Skeletal muscle tissue (tissue), 3 donors: ENCODE measurements at regions not wholly inside any gene's neighbourhood (a gene's known extent, or its start where the extent isn't known, plus 50 kb on each side); places are given as distances from the start of the nearest gene placed in this dataset.

ENCODE experiments used
- H3K27ac ChIP-seq: one replicate; pipeline ENCODE4 v1.7.0; 2013; ENCODE audit warnings: mild to moderate bottlenecking, low read depth, low read length, inconsistent platforms
- H3K27me3 ChIP-seq, 3 donors: one replicate each; pipeline ENCODE4 v1.7.0; 2013; ENCODE audit warnings: low read length in 3 of 3; ENCODE audit not compliant: control insufficient read depth in 3 of 3, insufficient read depth in 3 of 3
- H3K36me3 ChIP-seq, 3 donors: one replicate each; pipeline ENCODE4 v1.7.0; 2013; ENCODE audit warnings: low read length in 3 of 3; ENCODE audit not compliant: control insufficient read depth in 3 of 3, insufficient read depth in 3 of 3
- H3K4me1 ChIP-seq, 3 donors: one replicate each; pipeline ENCODE4 v1.7.0; 2013; ENCODE audit warnings: low read length in 3 of 3, mild to moderate bottlenecking in 3 of 3; ENCODE audit not compliant: control insufficient read depth in 3 of 3, insufficient read depth in 3 of 3
- H3K4me3 ChIP-seq, 3 donors: one replicate each; pipeline ENCODE4 v1.7.0; 2013; ENCODE audit warnings: low read length in 3 of 3
- H3K9ac ChIP-seq, 3 donors: one replicate each; pipeline ENCODE4 v1.7.0; 2013; ENCODE audit warnings: low read length in 3 of 3, mild to moderate bottlenecking in 3 of 3, moderate library complexity in 2 of 3, low read depth in 1 of 3
- H3K9me3 ChIP-seq, 3 donors: one replicate each; pipeline ENCODE4 v1.7.0; 2013; ENCODE audit warnings: low read length in 3 of 3; ENCODE audit not compliant: control insufficient read depth in 3 of 3
- donor health status: Osteomylitis.

GRCh38 chr1:29824511-29825273, 588.4 kb downstream of the PTPRU start:
- Histone ChIP-seq H3K4me3 (no peak overlapping the region), H3K36me3 (no peaks in the 10 kb centered on the region), H3K4me1 (no peaks in the 10 kb centered on the region), H3K27ac (no peak overlapping the region), H3K9me3 (no peaks in the 10 kb centered on the region), H3K9ac (no peak overlapping the region), H3K27me3 (peaks cover 15 to 53% (median 40%) of the 10 kb centered on the region in 3 donors)

DNA sequence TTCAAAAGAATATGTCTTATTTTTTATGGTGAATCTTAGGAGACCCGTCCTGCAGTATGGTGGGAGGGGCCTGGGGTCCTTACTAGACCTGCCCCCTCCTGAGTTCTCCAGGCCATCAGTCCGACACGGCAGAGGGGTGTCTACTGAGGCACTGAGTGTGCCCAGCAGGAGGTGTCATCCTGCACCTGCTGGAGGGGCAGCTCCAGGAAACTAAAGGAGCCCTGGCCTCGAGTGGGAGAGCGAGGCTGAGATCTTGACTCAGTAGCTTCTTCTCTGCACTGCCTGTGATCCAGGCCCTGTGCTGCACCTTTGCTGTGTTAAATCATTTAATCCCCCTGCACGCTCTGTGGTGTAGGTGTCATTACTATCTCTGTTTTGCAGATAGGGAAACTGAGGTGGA, 587.7 kb downstream of the PTPRU start:
- H3K27me3 ChIP-seq, result peaks cover 10 to 46% (median 33%) of the 10 kb centered on the region in 3 donors
- H3K27ac ChIP-seq, result no peak overlapping the region

GRCh38 chr1:29823561-29823960, 587.2 kb downstream of the PTPRU start:
- H3K4me3 ChIP-seq, result no peak overlapping the region
- H3K36me3 ChIP-seq, result no peaks in the 10 kb centered on the region
- H3K9ac ChIP-seq, result no peak overlapping the region
- no peaks in the 10 kb centered on the region for H3K4me1 ChIP-seq
- peaks cover 7 to 41% (median 28%) of the 10 kb centered on the region in 3 donors for H3K27me3 ChIP-seq
- H3K27ac ChIP-seq, result no peak overlapping the region
- H3K9me3 ChIP-seq, result no peaks in the 10 kb centered on the region

More for the DNA sequence above, 587.7 kb downstream of the PTPRU start:
- Histone ChIP-seq H3K4me1 (no peaks in the 10 kb centered on the region), H3K9me3 (no peaks in the 10 kb centered on the region), H3K4me3 (no peak overlapping the region), H3K36me3 (no peaks in the 10 kb centered on the region), H3K9ac (no peak overlapping the region)

- Histone ChIP-seq H3K27me3 (peaks cover 0 to 24% (median 22%) of the 10 kb centered on the region in 3 donors), H3K9me3 (no peaks in the 10 kb centered on the region)
Observed at GRCh38 chr1:29821605-29822004, 585.3 kb downstream of the PTPRU start.

GRCh38 chr1:29820401-29820800, 584.1 kb downstream of the PTPRU start:
- H3K36me3 ChIP-seq, result no peaks in the 10 kb centered on the region
- peaks cover 0 to 22% (median 22%) of the 10 kb centered on the region in 3 donors for H3K27me3 ChIP-seq
- no peak overlapping the region for H3K9ac ChIP-seq
- H3K4me1 ChIP-seq, result no peaks in the 10 kb centered on the region
- H3K27ac ChIP-seq, result no peak overlapping the region
- H3K4me3 ChIP-seq, result no peak overlapping the region
- no peaks in the 10 kb centered on the region for H3K9me3 ChIP-seq

More at GRCh38 chr1:29821605-29822004, 585.3 kb downstream of the PTPRU start:
- H3K36me3 ChIP-seq, result no peaks in the 10 kb centered on the region
- no peaks in the 10 kb centered on the region for H3K4me1 ChIP-seq
- no peak overlapping the region for H3K4me3 ChIP-seq
- no peak overlapping the region for H3K27ac ChIP-seq
- no peak overlapping the region for H3K9ac ChIP-seq

DNA sequence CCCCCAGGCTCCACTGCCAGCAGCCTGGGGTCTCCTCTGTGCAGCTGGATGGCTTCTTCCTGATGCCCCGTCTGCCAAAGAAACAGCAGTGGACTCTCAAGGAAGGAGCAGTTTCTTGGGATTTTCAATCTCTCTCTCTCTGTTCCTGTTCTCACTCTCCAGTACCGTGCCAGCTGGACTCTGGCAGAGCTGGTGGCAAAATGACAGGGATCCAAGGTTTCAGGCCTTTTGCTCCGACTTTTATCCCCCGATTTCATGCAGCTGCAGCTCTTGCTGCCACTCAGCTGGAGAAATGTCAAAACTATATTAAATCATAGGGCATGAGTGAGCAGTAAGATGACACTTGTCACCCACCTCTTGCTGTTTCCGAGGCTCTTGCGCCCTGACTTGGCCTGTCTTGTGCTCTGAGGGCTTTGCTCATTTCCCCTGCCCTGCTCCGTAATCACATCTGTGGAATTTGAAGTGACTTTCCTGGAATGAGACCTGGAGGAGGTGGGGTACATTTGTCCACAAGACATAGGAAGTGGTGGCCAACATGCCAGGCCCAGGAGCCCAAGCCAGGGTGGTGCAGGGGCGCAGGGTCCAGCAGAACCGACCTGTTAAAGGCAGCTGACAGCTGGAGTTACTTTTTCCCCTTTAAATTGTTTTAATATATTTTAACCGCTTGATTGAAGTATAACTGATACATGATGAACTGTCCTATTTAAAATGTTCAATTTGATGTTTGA, 576.2 kb downstream of the PTPRU start:
- H3K4me1 ChIP-seq, result peaks cover 6 to 8% (median 7%) of the 10 kb centered on the region in 3 donors
- H3K9me3 ChIP-seq, result no peaks in the 10 kb centered on the region
- peaks cover 0 to 4% (median 0%) of the 10 kb centered on the region in 3 donors for H3K27me3 ChIP-seq
- H3K4me3 ChIP-seq, result no peak overlapping the region
- no peaks in the 10 kb centered on the region for H3K36me3 ChIP-seq
- peak overlapping the region in 1 of 3 donors; percentile 25 for H3K9ac ChIP-seq
- no peak overlapping the region for H3K27ac ChIP-seq

GRCh38 chr1:29811727-29812407, 575.5 kb downstream of the PTPRU start:
- H3K27ac ChIP-seq, result no peak overlapping the region
- no peaks in the 10 kb centered on the region for H3K36me3 ChIP-seq

DNA sequence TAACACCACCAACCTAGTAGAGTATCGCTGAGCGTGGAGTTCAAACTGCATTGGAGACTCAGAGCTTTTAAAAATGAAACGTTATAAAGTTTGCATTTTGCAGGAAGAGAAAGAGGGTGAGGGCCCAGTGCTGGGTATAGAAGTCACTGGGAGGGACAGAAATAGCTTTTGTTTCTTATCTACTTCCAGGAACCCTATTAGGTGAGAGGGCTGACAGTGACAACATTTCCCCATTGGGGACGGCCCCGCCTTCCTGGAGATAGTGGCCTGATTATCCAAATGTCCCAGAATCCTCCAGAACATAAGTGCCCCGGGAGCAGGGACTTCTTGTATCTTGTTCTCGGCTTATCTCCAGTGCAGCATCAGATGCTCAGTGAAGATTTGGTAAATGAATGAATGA, 574.9 kb downstream of the PTPRU start:
- H3K4me3 ChIP-seq, result no peak overlapping the region
- H3K9ac ChIP-seq, result no peak overlapping the region
- no peak overlapping the region for H3K27ac ChIP-seq
- H3K27me3 ChIP-seq, result peaks cover 0 to 4% (median 0%) of the 10 kb centered on the region in 3 donors
- no peaks in the 10 kb centered on the region for H3K36me3 ChIP-seq
- no peaks in the 10 kb centered on the region for H3K9me3 ChIP-seq
- H3K4me1 ChIP-seq, result peaks cover 6 to 8% (median 7%) of the 10 kb centered on the region in 3 donors

More at GRCh38 chr1:29811727-29812407, 575.5 kb downstream of the PTPRU start:
- Histone ChIP-seq H3K4me3 (no peak overlapping the region), H3K4me1 (peaks cover 6 to 8% (median 7%) of the 10 kb centered on the region in 3 donors), H3K9me3 (no peaks in the 10 kb centered on the region), H3K9ac (peak overlapping the region in 1 of 3 donors; percentile 25), H3K27me3 (peaks cover 0 to 4% (median 0%) of the 10 kb centered on the region in 3 donors)

DNA sequence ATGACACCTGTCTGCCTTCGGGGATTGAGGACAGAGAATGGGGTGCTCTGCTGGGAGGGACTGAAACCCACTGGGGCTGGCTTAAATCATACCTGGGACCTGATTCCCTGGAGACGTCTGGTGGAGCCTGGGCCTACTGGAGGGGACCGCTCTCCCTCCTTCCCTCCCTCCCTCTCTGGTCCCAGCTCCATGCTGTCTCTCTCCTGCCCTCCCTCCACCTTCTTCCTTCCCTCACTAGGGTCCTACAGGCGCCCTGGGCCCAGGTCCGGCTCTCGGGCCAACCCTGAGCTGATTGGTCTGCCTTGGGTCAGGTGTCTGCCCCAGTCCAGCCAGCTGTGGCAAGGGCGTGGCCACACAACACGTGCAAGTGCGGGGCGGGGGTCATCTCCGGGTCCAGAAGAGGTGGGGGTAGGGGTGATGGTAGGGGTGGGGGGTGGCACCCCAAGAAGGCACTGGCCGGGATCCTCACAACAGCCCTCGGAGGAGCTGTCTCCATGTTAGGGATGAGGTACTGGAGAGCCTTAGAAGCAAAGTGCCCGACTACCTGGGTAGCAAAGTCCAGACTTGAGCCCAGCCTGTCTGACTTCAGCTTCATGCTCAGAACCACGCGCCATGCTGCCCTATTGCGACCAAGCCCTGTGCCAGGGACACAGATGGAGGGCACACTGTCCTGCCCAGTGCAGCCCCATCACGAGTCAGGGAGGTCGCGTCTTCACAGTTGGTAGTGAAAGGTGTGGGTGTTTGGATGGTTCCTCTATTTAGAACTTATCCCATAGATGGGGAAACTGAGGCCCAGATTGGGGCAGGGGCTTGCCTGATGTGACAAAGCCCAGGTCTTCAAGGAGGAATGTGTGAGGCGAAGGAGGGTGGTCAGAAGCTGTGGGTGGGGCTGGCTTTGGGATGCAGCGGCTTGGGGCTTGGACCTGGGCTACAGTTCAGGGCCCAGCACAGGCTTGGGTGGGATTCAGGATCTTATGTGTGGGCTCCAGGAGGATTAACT, 574.1 kb downstream of the PTPRU start:
- Histone ChIP-seq H3K9ac (no peak overlapping the region), H3K27me3 (peaks cover 0 to 4% (median 0%) of the 10 kb centered on the region in 3 donors)

More for the DNA sequence above, 574.1 kb downstream of the PTPRU start:
- Histone ChIP-seq H3K4me3 (no peak overlapping the region), H3K4me1 (peaks cover 6 to 8% (median 7%) of the 10 kb centered on the region in 3 donors), H3K36me3 (no peaks in the 10 kb centered on the region), H3K27ac (no peak overlapping the region), H3K9me3 (no peaks in the 10 kb centered on the region)
